TTC549 (cell line): ENCODE measurements at regions not wholly inside any gene's neighbourhood (a gene's known extent, or its start where the extent isn't known, plus 50 kb on each side); places are given as distances from the start of the nearest gene placed in this dataset.

ENCODE experiments used
- FAIRE-seq: peaks from 2 replicates; lab custom pipeline; 2012; peaks lifted over from hg19 to GRCh38; lab: Jason Lieb, UNC

GRCh38 chr10:88209231-88209630 is 345.8 kb downstream of the PTEN start:
- no peak for FAIRE-seq

GRCh38 chr10:88209837-88210561 is 346.6 kb downstream of the PTEN start:
- no peak for FAIRE-seq

GRCh38 chr10:88211230-88211629 is 347.8 kb downstream of the PTEN start:
- no peak for FAIRE-seq

- no peak for FAIRE-seq
Observed at GRCh38 chr10:88212069-88212468, 348.6 kb downstream of the PTEN start.

GRCh38 chr10:88213065-88213605 is 349.7 kb downstream of the PTEN start:
- FAIRE-seq, result no peak

- FAIRE-seq, result no peak
Observed at GRCh38 chr10:88216976-88217375, 353.6 kb downstream of the PTEN start.

GRCh38 chr10:88218362-88218761 is 354.9 kb downstream of the PTEN start:
- FAIRE-seq, result no peak

GRCh38 chr10:88219753-88220152 is 356.3 kb downstream of the PTEN start:
- FAIRE-seq, result no peak

- FAIRE-seq, result no peak
Observed at GRCh38 chr10:88221010-88221973, 357.9 kb downstream of the PTEN start.

- FAIRE-seq, result no peak
Observed at GRCh38 chr10:88222881-88223280, 359.5 kb downstream of the PTEN start.
